SU-DHL-6 (cell line): ENCODE measurements at regions not wholly inside any gene's neighbourhood (a gene's known extent, or its start where the extent isn't known, plus 50 kb on each side); places are given as distances from the start of the nearest gene placed in this dataset.

Source experiments
- H2AFZ ChIP-seq: fragments of 200-600 bp; sonication (generic); 2 replicates; pipeline ENCODE4 v1.6.1; 2014; ENCODE audit warnings: low read depth, mild to moderate bottlenecking, moderate library complexity, mixed read lengths, antibody characterized with exemption, low read length; ENCODE audit not compliant: severe bottlenecking
- H3F3A ChIP-seq: fragments of 200-600 bp; shearing (Covaris generic); 2 replicates; pipeline ENCODE4 v1.6.0; 2016; ENCODE audit warnings: antibody characterized with exemption, mild to moderate bottlenecking; ENCODE audit not compliant: insufficient read depth
- H3K27ac ChIP-seq: fragments of 200-600 bp; sonication (generic); 2 replicates; pipeline ENCODE4 v1.5.1; 2016; ENCODE audit warnings: low read depth, mild to moderate bottlenecking, low read length, moderate library complexity, mixed read lengths
- H3K27me3 ChIP-seq: fragments of 200-600 bp; sonication (generic), shearing (Covaris generic); 2 replicates; pipeline ENCODE4 v1.6.0; 2014; ENCODE audit warnings: mild to moderate bottlenecking, low read length
- H3K36me3 ChIP-seq: fragments of 200-600 bp; sonication (generic); 2 replicates; pipeline ENCODE4 v1.6.1; 2014; ENCODE audit warnings: mild to moderate bottlenecking, low read length, mixed read lengths
- H3K4me2 ChIP-seq: fragments of 300-600, 200-600 bp; shearing (Covaris generic), sonication (generic); 2 replicates; pipeline ENCODE4 v1.6.0; 2014; ENCODE audit warnings: low read length, low read depth, mild to moderate bottlenecking; ENCODE audit not compliant: poor library complexity, severe bottlenecking
- H3K4me3 ChIP-seq: fragments of 200-600 bp; sonication (generic); 2 replicates; pipeline ENCODE4 v1.5.1; 2014; ENCODE audit warnings: antibody characterized with exemption, low read length, mild to moderate bottlenecking, mixed read lengths; ENCODE audit not compliant: insufficient read depth, poor library complexity, severe bottlenecking
- H3K79me2 ChIP-seq: fragments of 200-600 bp; sonication (generic); 2 replicates; pipeline ENCODE4 v1.6.1; 2014; ENCODE audit warnings: mild to moderate bottlenecking, low read length, moderate library complexity; ENCODE audit not compliant: insufficient read depth
- H3K9ac ChIP-seq: fragments of 200-600 bp; sonication (generic); 2 replicates; pipeline ENCODE4 v1.7.0; 2014; ENCODE audit warnings: mild to moderate bottlenecking, low read length
- H3K9me2 ChIP-seq: fragments of 200-600 bp; sonication (generic); replicated peaks from 2 replicates; pipeline ENCODE4 v1.6.1; 2014; ENCODE audit warnings: low read length; ENCODE audit not compliant: insufficient read depth
- H3K9me3 ChIP-seq: fragments of 200-600 bp; sonication (generic); 2 replicates; pipeline ENCODE4 v1.6.1; 2014; ENCODE audit warnings: low read length, mixed read lengths; ENCODE audit not compliant: insufficient read depth
- H4K20me1 ChIP-seq: fragments of 200-600 bp; sonication (generic); 2 replicates; pipeline ENCODE4 v1.6.1; 2014; ENCODE audit warnings: low read depth, mild to moderate bottlenecking, antibody characterized with exemption, low read length, moderate library complexity, mixed read lengths
- EZH2phosphoT487 ChIP-seq: fragments of 200-600 bp; sonication (generic), shearing (Covaris generic); conservative IDR thresholded peaks from 2 replicates; pipeline ENCODE4 v1.6.1; 2018; ENCODE audit warnings: mild to moderate bottlenecking, antibody characterized with exemption, low read length, moderate library complexity, mixed read lengths
- TF ChIP-seq, protein P1 (sequence below): fragments of 200-600 bp; sonication (generic); IDR thresholded peaks from one replicate; pipeline ENCODE4 v1.5.1; 2017; ENCODE audit warnings: antibody characterized with exemption, mild to moderate bottlenecking, low read length, moderate library complexity; ENCODE audit not compliant: insufficient read depth, poor library complexity, severe bottlenecking

- H3F3A ChIP-seq: no peaks in the 10 kb centered on the region
- no peak overlapping the region for H3K4me3 ChIP-seq
- no peak overlapping the region for H2AFZ ChIP-seq
- no peaks in the 10 kb centered on the region for H3K36me3 ChIP-seq
- TF ChIP-seq EZH2phosphoT487: no peak
- TF ChIP-seq, protein P1, sequence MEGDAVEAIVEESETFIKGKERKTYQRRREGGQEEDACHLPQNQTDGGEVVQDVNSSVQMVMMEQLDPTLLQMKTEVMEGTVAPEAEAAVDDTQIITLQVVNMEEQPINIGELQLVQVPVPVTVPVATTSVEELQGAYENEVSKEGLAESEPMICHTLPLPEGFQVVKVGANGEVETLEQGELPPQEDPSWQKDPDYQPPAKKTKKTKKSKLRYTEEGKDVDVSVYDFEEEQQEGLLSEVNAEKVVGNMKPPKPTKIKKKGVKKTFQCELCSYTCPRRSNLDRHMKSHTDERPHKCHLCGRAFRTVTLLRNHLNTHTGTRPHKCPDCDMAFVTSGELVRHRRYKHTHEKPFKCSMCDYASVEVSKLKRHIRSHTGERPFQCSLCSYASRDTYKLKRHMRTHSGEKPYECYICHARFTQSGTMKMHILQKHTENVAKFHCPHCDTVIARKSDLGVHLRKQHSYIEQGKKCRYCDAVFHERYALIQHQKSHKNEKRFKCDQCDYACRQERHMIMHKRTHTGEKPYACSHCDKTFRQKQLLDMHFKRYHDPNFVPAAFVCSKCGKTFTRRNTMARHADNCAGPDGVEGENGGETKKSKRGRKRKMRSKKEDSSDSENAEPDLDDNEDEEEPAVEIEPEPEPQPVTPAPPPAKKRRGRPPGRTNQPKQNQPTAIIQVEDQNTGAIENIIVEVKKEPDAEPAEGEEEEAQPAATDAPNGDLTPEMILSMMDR: no peak
- H4K20me1 ChIP-seq: no peaks in the 10 kb centered on the region
- no peaks in the 10 kb centered on the region for H3K9me2 ChIP-seq
- no peaks in the 10 kb centered on the region for H3K79me2 ChIP-seq
- H3K27ac ChIP-seq: no peak overlapping the region
- no peak overlapping the region for H3K4me2 ChIP-seq
- no peak overlapping the region for H3K9ac ChIP-seq
- no peaks in the 10 kb centered on the region for H3K9me3 ChIP-seq
- H3K27me3 ChIP-seq: no peaks in the 10 kb centered on the region
Observed at GRCh38 chr2:144570566-144570965, 50.6 kb upstream of the ZEB2 start.
